Activated naive CD8-positive, alpha-beta T cell treated with anti-CD3 and anti-CD28 coated beads, Interleukin-2, amount 10 ng/mL, durations not matched to agents 7 days and 5 days (primary cell): ENCODE measurements at regions not wholly inside any gene's neighbourhood (a gene's known extent, or its start where the extent isn't known, plus 50 kb on each side); places are given as distances from the start of the nearest gene placed in this dataset.

Experiments
- ATAC-seq: fragments of 150-1000 bp; cut with Tn5 transposase; one replicate; pipeline ENCODE4 v1.10.0; 2021; ENCODE audit warnings: low read depth, moderate library complexity
- POLR2A ChIA-PET: fragments of 350-600 bp; sonication (Branson Sonifier 250); formaldehyde crosslinking; loops from one replicate; lab custom pipeline; 2021; ENCODE audit warnings: antibody characterized with exemption; lab: Charles Lee
- DNase-seq: peaks from one replicate; pipeline ENCODE4 v3.0.0; 2021
- H3K27ac Mint-ChIP-seq: one replicate; pipeline ENCODE4 v1.8.0; 2022; ENCODE audit warnings: mild to moderate bottlenecking, mixed read lengths
- H3K27me3 Mint-ChIP-seq: one replicate; pipeline ENCODE4 v1.8.0; 2022; ENCODE audit warnings: mild to moderate bottlenecking, moderate library complexity, mixed read lengths
- H3K36me3 Mint-ChIP-seq: one replicate; pipeline ENCODE4 v1.8.0; 2021; ENCODE audit warnings: mild to moderate bottlenecking, mixed read lengths
- H3K4me1 Mint-ChIP-seq: one replicate; pipeline ENCODE4 v1.8.0; 2021; ENCODE audit warnings: mixed read lengths
- H3K4me3 Mint-ChIP-seq: one replicate; pipeline ENCODE4 v1.8.0; 2022; ENCODE audit warnings: mild to moderate bottlenecking, moderate library complexity, mixed read lengths
- H3K9me3 Mint-ChIP-seq: one replicate; pipeline ENCODE4 v1.8.0; 2021; ENCODE audit warnings: mixed read lengths

DNA sequence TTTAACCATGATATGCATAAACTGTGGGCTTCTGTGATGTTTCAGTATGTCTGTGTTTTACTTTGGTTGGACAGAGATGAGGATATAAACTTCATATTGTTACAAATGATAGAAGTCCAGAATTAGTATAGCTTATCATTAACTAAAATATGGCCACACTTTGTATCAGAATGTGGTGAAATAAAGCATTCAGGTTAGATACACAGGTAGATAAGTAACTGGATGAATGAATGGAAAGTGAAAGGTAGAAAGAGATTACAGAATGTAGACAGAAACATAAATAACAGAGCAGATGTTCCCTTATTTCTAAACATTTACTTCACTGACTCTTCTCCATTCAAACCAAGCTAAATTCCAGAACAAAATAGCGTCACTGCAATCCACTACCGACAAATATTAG is 1033.8 kb downstream of the CDH18 start:
- DNase-seq (no peak), ATAC-seq (no peak)
- Mint-ChIP-seq H3K27ac (no peak overlapping the region), H3K9me3 (peaks cover 1% of the 10 kb centered on the region), H3K4me3 (no peak overlapping the region), H3K4me1 (no peaks in the 10 kb centered on the region), H3K27me3 (no peaks in the 10 kb centered on the region), H3K36me3 (no peaks in the 10 kb centered on the region)
- POLR2A ChIA-PET, result no interaction called here

GRCh38 chr5:18959535-18959934 is 1028.5 kb downstream of the CDH18 start:
- no peaks in the 10 kb centered on the region for H3K9me3 Mint-ChIP-seq
- no peaks in the 10 kb centered on the region for H3K4me1 Mint-ChIP-seq
- POLR2A ChIA-PET, result no interaction called here
- H3K27me3 Mint-ChIP-seq, result no peaks in the 10 kb centered on the region
- H3K36me3 Mint-ChIP-seq, result no peaks in the 10 kb centered on the region
- no peak overlapping the region for H3K4me3 Mint-ChIP-seq
- no peak for ATAC-seq
- no peak for DNase-seq
- no peak overlapping the region for H3K27ac Mint-ChIP-seq

DNA sequence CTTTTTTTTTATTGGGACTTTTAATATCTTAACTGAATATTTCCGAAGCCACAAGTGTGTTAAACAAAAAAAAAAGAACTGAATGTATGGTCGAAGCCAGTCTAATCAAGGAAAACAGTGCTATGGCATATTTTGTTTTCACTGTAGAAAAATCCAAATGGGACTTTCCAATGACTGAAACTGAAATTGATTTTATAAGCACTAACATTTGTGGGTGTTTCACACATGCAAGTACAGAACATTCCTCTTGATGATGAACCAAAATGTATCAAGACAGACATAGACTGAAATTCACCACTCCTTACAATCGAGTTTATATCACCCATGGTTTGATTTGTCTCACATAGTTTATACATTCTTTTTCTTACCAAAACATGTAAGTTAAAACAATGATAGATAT is 1026.8 kb downstream of the CDH18 start:
- H3K9me3 Mint-ChIP-seq, result no peaks in the 10 kb centered on the region
- DNase-seq (no peak), ATAC-seq (no peak)
- no peak overlapping the region for H3K4me3 Mint-ChIP-seq
- no peaks in the 10 kb centered on the region for H3K36me3 Mint-ChIP-seq
- no peak overlapping the region for H3K27ac Mint-ChIP-seq
- POLR2A ChIA-PET, result no interaction called here
- no peaks in the 10 kb centered on the region for H3K27me3 Mint-ChIP-seq
- no peaks in the 10 kb centered on the region for H3K4me1 Mint-ChIP-seq

DNA sequence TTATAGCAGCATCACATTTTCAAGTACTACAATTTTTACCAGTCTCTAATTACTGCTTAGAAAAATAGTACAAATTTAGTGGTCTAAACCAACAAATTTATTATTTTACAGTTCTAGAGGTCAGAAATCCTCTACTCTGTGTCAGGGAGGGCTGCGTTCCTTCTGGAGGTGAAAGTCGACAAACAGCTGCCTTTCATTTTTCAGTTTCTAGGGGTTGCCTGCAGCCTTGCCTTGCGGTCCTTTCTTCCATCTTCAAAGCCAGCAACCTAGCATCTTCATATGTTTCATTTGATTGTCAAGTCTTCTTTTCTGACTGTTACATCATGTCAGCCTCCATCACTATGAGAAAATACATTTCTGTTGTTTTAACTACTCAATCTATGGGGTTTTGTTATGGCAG is 1022.1 kb downstream of the CDH18 start:
- no peak for ATAC-seq
- Mint-ChIP-seq H3K4me3 (no peak overlapping the region), H3K4me1 (no peaks in the 10 kb centered on the region), H3K36me3 (no peaks in the 10 kb centered on the region), H3K27ac (no peak overlapping the region), H3K9me3 (no peaks in the 10 kb centered on the region), H3K27me3 (no peaks in the 10 kb centered on the region)
- POLR2A ChIA-PET, result no interaction called here
- no peak for DNase-seq

- Mint-ChIP-seq H3K36me3 (no peaks in the 10 kb centered on the region), H3K27ac (no peak overlapping the region), H3K27me3 (no peaks in the 10 kb centered on the region), H3K9me3 (no peaks in the 10 kb centered on the region), H3K4me1 (no peaks in the 10 kb centered on the region), H3K4me3 (no peak overlapping the region)
- DNase-seq (no peak), ATAC-seq (no peak)
- POLR2A ChIA-PET, result no interaction called here
These were observed 1020.4 kb downstream of the CDH18 start for GRCh38 chr5:18967637-18968036.

GRCh38 chr5:18968966-18969365 is 1019.0 kb downstream of the CDH18 start:
- no peaks in the 10 kb centered on the region for H3K27me3 Mint-ChIP-seq
- DNase-seq (no peak), ATAC-seq (no peak)
- H3K36me3 Mint-ChIP-seq, result no peaks in the 10 kb centered on the region
- POLR2A ChIA-PET, result no interaction called here
- no peaks in the 10 kb centered on the region for H3K4me1 Mint-ChIP-seq
- no peaks in the 10 kb centered on the region for H3K9me3 Mint-ChIP-seq
- no peak overlapping the region for H3K27ac Mint-ChIP-seq
- H3K4me3 Mint-ChIP-seq, result no peak overlapping the region

- no peaks in the 10 kb centered on the region for H3K36me3 Mint-ChIP-seq
- DNase-seq, result no peak
- ATAC-seq, result no peak
- H3K27me3 Mint-ChIP-seq, result no peaks in the 10 kb centered on the region
- H3K4me3 Mint-ChIP-seq, result no peak overlapping the region
- H3K4me1 Mint-ChIP-seq, result no peaks in the 10 kb centered on the region
- no peaks in the 10 kb centered on the region for H3K9me3 Mint-ChIP-seq
- POLR2A ChIA-PET, result no interaction called here
- H3K27ac Mint-ChIP-seq, result no peak overlapping the region
These were observed 1018.0 kb downstream of the CDH18 start for GRCh38 chr5:18970000-18970399.

- H3K4me1 Mint-ChIP-seq, result no peaks in the 10 kb centered on the region
- H3K36me3 Mint-ChIP-seq, result no peaks in the 10 kb centered on the region
- no peaks in the 10 kb centered on the region for H3K9me3 Mint-ChIP-seq
- ATAC-seq (no peak), DNase-seq (no peak)
- H3K27ac Mint-ChIP-seq, result no peak overlapping the region
- POLR2A ChIA-PET, result no interaction called here
- no peak overlapping the region for H3K4me3 Mint-ChIP-seq
- no peaks in the 10 kb centered on the region for H3K27me3 Mint-ChIP-seq
These were observed 1015.8 kb downstream of the CDH18 start for GRCh38 chr5:18972177-18972576.

- POLR2A ChIA-PET, result no interaction called here
- Mint-ChIP-seq H3K9me3 (no peaks in the 10 kb centered on the region), H3K4me1 (no peaks in the 10 kb centered on the region)
These were observed 1012.4 kb downstream of the CDH18 start for GRCh38 chr5:18975624-18976023.

GRCh38 chr5:18977880-18978279 is 1010.1 kb downstream of the CDH18 start:
- no peaks in the 10 kb centered on the region for H3K9me3 Mint-ChIP-seq
- DNase-seq (no peak), ATAC-seq (no peak)
- no peaks in the 10 kb centered on the region for H3K36me3 Mint-ChIP-seq
- POLR2A ChIA-PET, result no interaction called here
- no peak overlapping the region for H3K27ac Mint-ChIP-seq
- no peak overlapping the region for H3K4me3 Mint-ChIP-seq
- H3K27me3 Mint-ChIP-seq, result no peaks in the 10 kb centered on the region
- H3K4me1 Mint-ChIP-seq, result no peaks in the 10 kb centered on the region

More at GRCh38 chr5:18975624-18976023, 1012.4 kb downstream of the CDH18 start:
- DNase-seq (no peak), ATAC-seq (no peak)
- H3K27ac Mint-ChIP-seq, result no peak overlapping the region
- no peaks in the 10 kb centered on the region for H3K36me3 Mint-ChIP-seq
- no peak overlapping the region for H3K4me3 Mint-ChIP-seq
- H3K27me3 Mint-ChIP-seq, result no peaks in the 10 kb centered on the region

- H3K27me3 Mint-ChIP-seq, result no peaks in the 10 kb centered on the region
- no peak overlapping the region for H3K27ac Mint-ChIP-seq
- DNase-seq (no peak), ATAC-seq (no peak)
- H3K4me1 Mint-ChIP-seq, result no peaks in the 10 kb centered on the region
- no peaks in the 10 kb centered on the region for H3K36me3 Mint-ChIP-seq
- POLR2A ChIA-PET, result no interaction called here
- H3K4me3 Mint-ChIP-seq, result no peak overlapping the region
- peaks cover 4% of the 10 kb centered on the region for H3K9me3 Mint-ChIP-seq
These were observed 1003.4 kb downstream of the CDH18 start for GRCh38 chr5:18984559-18985080.

- Mint-ChIP-seq H3K36me3 (no peaks in the 10 kb centered on the region), H3K4me3 (no peak overlapping the region), H3K9me3 (peaks cover 4% of the 10 kb centered on the region), H3K27ac (no peak overlapping the region), H3K27me3 (no peaks in the 10 kb centered on the region), H3K4me1 (no peaks in the 10 kb centered on the region)
- POLR2A ChIA-PET, result no interaction called here
- ATAC-seq (no peak), DNase-seq (no peak)
These were observed 1002.7 kb downstream of the CDH18 start for GRCh38 chr5:18985171-18985758.

DNA sequence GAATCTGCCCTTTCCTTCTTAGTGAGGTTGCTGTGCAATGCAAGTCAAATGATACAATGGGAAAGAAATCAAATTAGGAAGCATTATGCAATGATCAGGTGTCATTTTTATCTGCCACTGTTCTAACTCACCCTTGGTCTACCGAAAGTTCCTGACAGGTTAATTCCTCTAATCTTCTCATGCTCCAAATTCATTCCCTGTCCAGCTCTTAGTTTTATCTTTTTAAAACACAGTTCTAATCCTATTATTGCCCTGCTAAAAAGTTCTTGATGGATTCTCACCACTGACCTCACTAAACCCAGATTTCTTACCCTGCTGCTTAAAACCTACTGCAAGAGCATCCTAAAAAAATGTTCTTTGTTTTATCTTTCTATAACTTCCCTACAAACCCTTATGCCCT is 1000.9 kb downstream of the CDH18 start:
- POLR2A ChIA-PET, result no interaction called here
- Mint-ChIP-seq H3K4me3 (no peak overlapping the region), H3K27ac (no peak overlapping the region), H3K36me3 (no peaks in the 10 kb centered on the region), H3K4me1 (no peaks in the 10 kb centered on the region), H3K27me3 (no peaks in the 10 kb centered on the region), H3K9me3 (peaks cover 4% of the 10 kb centered on the region)
- ATAC-seq, result no peak
- DNase-seq, result no peak

- ATAC-seq, result no peak
- DNase-seq, result no peak
These were observed 997.1 kb downstream of the CDH18 start for GRCh38 chr5:18990852-18991251.

GRCh38 chr5:18992264-18992663 is 995.7 kb downstream of the CDH18 start:
- no peaks in the 10 kb centered on the region for H3K36me3 Mint-ChIP-seq
- H3K9me3 Mint-ChIP-seq, result no peaks in the 10 kb centered on the region
- no peak overlapping the region for H3K27ac Mint-ChIP-seq
- no peak overlapping the region for H3K4me3 Mint-ChIP-seq
- no peak for DNase-seq
- ATAC-seq, result no peak
- POLR2A ChIA-PET, result no interaction called here
- no peaks in the 10 kb centered on the region for H3K4me1 Mint-ChIP-seq
- no peaks in the 10 kb centered on the region for H3K27me3 Mint-ChIP-seq

More at GRCh38 chr5:18990852-18991251, 997.1 kb downstream of the CDH18 start:
- POLR2A ChIA-PET, result no interaction called here
- Mint-ChIP-seq H3K27me3 (no peaks in the 10 kb centered on the region), H3K4me3 (no peak overlapping the region), H3K9me3 (no peaks in the 10 kb centered on the region), H3K4me1 (no peaks in the 10 kb centered on the region), H3K27ac (no peak overlapping the region), H3K36me3 (no peaks in the 10 kb centered on the region)
